Memory B cell (primary cell): ENCODE measurements at regions not wholly inside any gene's neighbourhood (a gene's known extent, or its start where the extent isn't known, plus 50 kb on each side); places are given as distances from the start of the nearest gene placed in this dataset.

ENCODE experiments used
- ATAC-seq: fragments of 150-1000 bp; cut with Tn5 transposase; 2 replicates; pipeline ENCODE4 v1.10.0; 2021; ENCODE audit warnings: low read depth, mild to moderate bottlenecking, moderate library complexity
- DNase-seq, 2 donors: peaks; one replicate each; pipeline ENCODE4 v3.0.0; 2022; ENCODE audit warnings: low spot score in 2 of 2
- H3K27ac Mint-ChIP-seq: one replicate; pipeline ENCODE4 v1.8.0; 2022; ENCODE audit warnings: mild to moderate bottlenecking, moderate library complexity, mixed read lengths
- H3K27me3 Mint-ChIP-seq: one replicate; pipeline ENCODE4 v1.8.0; 2022; ENCODE audit warnings: mixed read lengths
- H3K36me3 Mint-ChIP-seq: one replicate; pipeline ENCODE4 v1.8.0; 2022; ENCODE audit warnings: mild to moderate bottlenecking, mixed read lengths
- H3K4me1 Mint-ChIP-seq: one replicate; pipeline ENCODE4 v1.8.0; 2022; ENCODE audit warnings: mixed read lengths
- H3K4me3 Mint-ChIP-seq: one replicate; pipeline ENCODE4 v1.8.0; 2022; ENCODE audit warnings: mild to moderate bottlenecking, moderate library complexity, mixed read lengths
- H3K9me3 Mint-ChIP-seq: one replicate; pipeline ENCODE4 v1.8.0; 2022; ENCODE audit warnings: mixed read lengths

GRCh38 chr15:89421219-89421618, 75.2 kb downstream of the RHCG start:
- DNase-seq (no peak), ATAC-seq (no peak)
- Mint-ChIP-seq H3K27me3 (peaks cover 10% of the 10 kb centered on the region), H3K9me3 (no peaks in the 10 kb centered on the region), H3K4me3 (no peak overlapping the region), H3K36me3 (no peaks in the 10 kb centered on the region), H3K4me1 (peaks cover under 1% of the 10 kb centered on the region), H3K27ac (no peak overlapping the region)

- Mint-ChIP-seq H3K36me3 (no peaks in the 10 kb centered on the region), H3K27me3 (peaks cover 13% of the 10 kb centered on the region), H3K4me3 (no peak overlapping the region), H3K4me1 (peaks cover 3% of the 10 kb centered on the region), H3K27ac (no peak overlapping the region), H3K9me3 (no peaks in the 10 kb centered on the region)
- peak; percentile 26 for ATAC-seq
- DNase-seq, result peak in 1 of 2 donors; percentile 50
Observed at GRCh38 chr15:89419370-89419984, 76.9 kb downstream of the RHCG start.

- Mint-ChIP-seq H3K4me3 (no peak overlapping the region), H3K36me3 (no peaks in the 10 kb centered on the region), H3K27me3 (peaks cover 25% of the 10 kb centered on the region), H3K27ac (no peak overlapping the region), H3K4me1 (peaks cover 3% of the 10 kb centered on the region), H3K9me3 (no peaks in the 10 kb centered on the region)
- DNase-seq (no peak), ATAC-seq (no peak)
Observed at GRCh38 chr15:89417206-89417725, 79.1 kb downstream of the RHCG start.

GRCh38 chr15:89416339-89417183, 79.8 kb downstream of the RHCG start:
- DNase-seq, result peak; percentile 71 to 72
- H3K27ac Mint-ChIP-seq, result no peak overlapping the region
- no peaks in the 10 kb centered on the region for H3K36me3 Mint-ChIP-seq
- peaks cover 4% of the 10 kb centered on the region for H3K4me1 Mint-ChIP-seq
- no peaks in the 10 kb centered on the region for H3K9me3 Mint-ChIP-seq
- peaks cover 28% of the 10 kb centered on the region for H3K27me3 Mint-ChIP-seq
- H3K4me3 Mint-ChIP-seq, result no peak overlapping the region
- peak; percentile 85 for ATAC-seq

- H3K27ac Mint-ChIP-seq, result no peak overlapping the region
- no peaks in the 10 kb centered on the region for H3K36me3 Mint-ChIP-seq
- no peak for ATAC-seq
- H3K4me3 Mint-ChIP-seq, result no peak overlapping the region
- no peaks in the 10 kb centered on the region for H3K9me3 Mint-ChIP-seq
- peaks cover 6% of the 10 kb centered on the region for H3K4me1 Mint-ChIP-seq
- DNase-seq, result no peak
- H3K27me3 Mint-ChIP-seq, result peaks cover 27% of the 10 kb centered on the region
Observed at GRCh38 chr15:89414571-89414970, 79.9 kb upstream of the POLG start.

- DNase-seq, result no peak
- Mint-ChIP-seq H3K4me1 (peaks cover 6% of the 10 kb centered on the region), H3K27ac (no peak overlapping the region), H3K9me3 (no peaks in the 10 kb centered on the region), H3K27me3 (peaks cover 27% of the 10 kb centered on the region), H3K4me3 (no peak overlapping the region), H3K36me3 (no peaks in the 10 kb centered on the region)
- no peak for ATAC-seq
Observed at GRCh38 chr15:89413877-89414276, 79.3 kb upstream of the POLG start.

GRCh38 chr15:89412905-89413411, 78.3 kb upstream of the POLG start:
- H3K9me3 Mint-ChIP-seq, result no peaks in the 10 kb centered on the region
- no peak overlapping the region for H3K4me3 Mint-ChIP-seq
- peaks cover 10% of the 10 kb centered on the region for H3K4me1 Mint-ChIP-seq
- H3K27ac Mint-ChIP-seq, result no peak overlapping the region
- H3K27me3 Mint-ChIP-seq, result peaks cover 29% of the 10 kb centered on the region
- no peaks in the 10 kb centered on the region for H3K36me3 Mint-ChIP-seq
- no peak for ATAC-seq
- no peak for DNase-seq

- Mint-ChIP-seq H3K36me3 (no peaks in the 10 kb centered on the region), H3K4me3 (no peak overlapping the region), H3K27ac (no peak overlapping the region), H3K27me3 (peaks cover 36% of the 10 kb centered on the region), H3K4me1 (peaks cover 14% of the 10 kb centered on the region), H3K9me3 (no peaks in the 10 kb centered on the region)
- no peak for DNase-seq
- no peak for ATAC-seq
Observed at GRCh38 chr15:89410039-89410435, 75.4 kb upstream of the POLG start.

- peaks cover 38% of the 10 kb centered on the region for H3K27me3 Mint-ChIP-seq
- no peak for ATAC-seq
Observed at GRCh38 chr15:89409184-89410038, 74.8 kb upstream of the POLG start.

GRCh38 chr15:89408372-89409183, 74.0 kb upstream of the POLG start:
- DNase-seq (no peak), ATAC-seq (no peak)
- Mint-ChIP-seq H3K36me3 (no peaks in the 10 kb centered on the region), H3K4me3 (peak overlapping the region; percentile 82), H3K27me3 (peaks cover 39% of the 10 kb centered on the region), H3K27ac (peak overlapping the region; percentile 79), H3K4me1 (peaks cover 14% of the 10 kb centered on the region), H3K9me3 (no peaks in the 10 kb centered on the region)

More at GRCh38 chr15:89409184-89410038, 74.8 kb upstream of the POLG start:
- DNase-seq, result peak in 1 of 2 donors; percentile 19
- H3K4me3 Mint-ChIP-seq, result peak overlapping the region; percentile 82
- peaks cover 14% of the 10 kb centered on the region for H3K4me1 Mint-ChIP-seq
- no peaks in the 10 kb centered on the region for H3K9me3 Mint-ChIP-seq
- no peaks in the 10 kb centered on the region for H3K36me3 Mint-ChIP-seq
- peak overlapping the region; percentile 79 for H3K27ac Mint-ChIP-seq

- DNase-seq (peak in 1 of 2 donors; percentile 35), ATAC-seq (peak; percentile 30)
- no peaks in the 10 kb centered on the region for H3K36me3 Mint-ChIP-seq
Observed at GRCh38 chr15:89406940-89407607, 72.5 kb upstream of the POLG start.

GRCh38 chr15:89406218-89406939, 71.8 kb upstream of the POLG start:
- ATAC-seq, result no peak
- no peak overlapping the region for H3K27ac Mint-ChIP-seq

More at GRCh38 chr15:89406940-89407607, 72.5 kb upstream of the POLG start:
- H3K9me3 Mint-ChIP-seq, result no peaks in the 10 kb centered on the region
- peak overlapping the region; percentile 27 for H3K4me3 Mint-ChIP-seq
- H3K27ac Mint-ChIP-seq, result no peak overlapping the region
- peaks cover 14% of the 10 kb centered on the region for H3K4me1 Mint-ChIP-seq
- peaks cover 39% of the 10 kb centered on the region for H3K27me3 Mint-ChIP-seq

More at GRCh38 chr15:89406218-89406939, 71.8 kb upstream of the POLG start:
- no peaks in the 10 kb centered on the region for H3K36me3 Mint-ChIP-seq
- H3K4me1 Mint-ChIP-seq, result peaks cover 16% of the 10 kb centered on the region
- H3K27me3 Mint-ChIP-seq, result peaks cover 39% of the 10 kb centered on the region
- no peaks in the 10 kb centered on the region for H3K9me3 Mint-ChIP-seq
- H3K4me3 Mint-ChIP-seq, result no peak overlapping the region
- no peak for DNase-seq
